ENCODE measurements at regions not wholly inside any gene's neighbourhood (a gene's known extent, or its start where the extent isn't known, plus 50 kb on each side); places are given as distances from the start of the nearest gene placed in this dataset.

- TF ChIP-seq POLR2AphosphoS5 (IDR thresholded peaks at IDR 0.05; ENCODE audit: insufficient read depth in 1 of 2, low read depth in 1 of 2), result no peak
- TF ChIP-seq POLR2A (IDR thresholded peaks at IDR 0.05), result no peak
Measured at GRCh38 chr11:112620621-112621394, 340.4 kb upstream of the NCAM1 start.

Data from vagina (tissue), 2 donors.